ENCODE measurements at regions not wholly inside any gene's neighbourhood (a gene's known extent, or its start where the extent isn't known, plus 50 kb on each side); places are given as distances from the start of the nearest gene placed in this dataset.

GRCh38 chr3:30393079-30393478 is 213.3 kb upstream of the TGFBR2 start:
- TF ChIP-seq EZH2 (IDR thresholded peaks at IDR 0.05) (no peak), EZH2phosphoT487 (IDR thresholded peaks at IDR 0.05) (no peak)
- TF ChIP-seq, protein P1, sequence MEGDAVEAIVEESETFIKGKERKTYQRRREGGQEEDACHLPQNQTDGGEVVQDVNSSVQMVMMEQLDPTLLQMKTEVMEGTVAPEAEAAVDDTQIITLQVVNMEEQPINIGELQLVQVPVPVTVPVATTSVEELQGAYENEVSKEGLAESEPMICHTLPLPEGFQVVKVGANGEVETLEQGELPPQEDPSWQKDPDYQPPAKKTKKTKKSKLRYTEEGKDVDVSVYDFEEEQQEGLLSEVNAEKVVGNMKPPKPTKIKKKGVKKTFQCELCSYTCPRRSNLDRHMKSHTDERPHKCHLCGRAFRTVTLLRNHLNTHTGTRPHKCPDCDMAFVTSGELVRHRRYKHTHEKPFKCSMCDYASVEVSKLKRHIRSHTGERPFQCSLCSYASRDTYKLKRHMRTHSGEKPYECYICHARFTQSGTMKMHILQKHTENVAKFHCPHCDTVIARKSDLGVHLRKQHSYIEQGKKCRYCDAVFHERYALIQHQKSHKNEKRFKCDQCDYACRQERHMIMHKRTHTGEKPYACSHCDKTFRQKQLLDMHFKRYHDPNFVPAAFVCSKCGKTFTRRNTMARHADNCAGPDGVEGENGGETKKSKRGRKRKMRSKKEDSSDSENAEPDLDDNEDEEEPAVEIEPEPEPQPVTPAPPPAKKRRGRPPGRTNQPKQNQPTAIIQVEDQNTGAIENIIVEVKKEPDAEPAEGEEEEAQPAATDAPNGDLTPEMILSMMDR (IDR thresholded peaks at IDR 0.05), result no peak

Measured in neural progenitor cell (in vitro differentiated cells).